ENCODE measurements at regions not wholly inside any gene's neighbourhood (a gene's known extent, or its start where the extent isn't known, plus 50 kb on each side); places are given as distances from the start of the nearest gene placed in this dataset.

DNA sequence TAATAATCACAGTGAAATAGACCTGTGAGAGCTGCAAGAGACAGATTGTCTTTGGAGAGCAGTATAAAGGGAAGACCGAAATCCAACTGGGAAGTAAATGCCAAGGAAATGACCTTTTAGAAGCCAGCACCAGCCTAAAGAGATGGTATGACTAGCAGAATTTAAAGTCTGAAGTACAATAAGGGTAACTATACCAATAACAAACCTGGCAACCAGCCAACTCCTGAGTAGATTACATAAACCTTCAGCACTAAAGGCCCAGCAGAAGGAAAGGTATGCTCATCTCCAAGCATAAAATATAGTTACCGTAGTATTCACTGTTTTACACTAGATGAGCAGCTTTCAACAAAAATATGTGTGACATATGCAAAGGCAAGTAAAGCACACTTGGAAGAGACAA, 155.1 kb upstream of the SATB1 start:
- no peak for DNase-seq
- 18 to 32% methylated on average over 2 of the region's 2 CpGs for WGBS, 2 donors
- Histone ChIP-seq H3K9me3 (no peaks in the 10 kb centered on the region), H3K4me1 (no peaks in the 10 kb centered on the region), H3K27ac (no peak overlapping the region), H3K27me3 (no peaks in the 10 kb centered on the region), H3K36me3 (no peaks in the 10 kb centered on the region), H3K4me3 (no peak overlapping the region)
- TF ChIP-seq EP300 (IDR thresholded peaks at IDR 0.05) (no peak), POLR2A (IDR thresholded peaks at IDR 0.05) (no peak), CTCF (IDR thresholded peaks at IDR 0.05) (no peak), POLR2AphosphoS5 (IDR thresholded peaks at IDR 0.05) (no peak)
- intact Hi-C loops (cut with DNase I): no loop called here

DNA sequence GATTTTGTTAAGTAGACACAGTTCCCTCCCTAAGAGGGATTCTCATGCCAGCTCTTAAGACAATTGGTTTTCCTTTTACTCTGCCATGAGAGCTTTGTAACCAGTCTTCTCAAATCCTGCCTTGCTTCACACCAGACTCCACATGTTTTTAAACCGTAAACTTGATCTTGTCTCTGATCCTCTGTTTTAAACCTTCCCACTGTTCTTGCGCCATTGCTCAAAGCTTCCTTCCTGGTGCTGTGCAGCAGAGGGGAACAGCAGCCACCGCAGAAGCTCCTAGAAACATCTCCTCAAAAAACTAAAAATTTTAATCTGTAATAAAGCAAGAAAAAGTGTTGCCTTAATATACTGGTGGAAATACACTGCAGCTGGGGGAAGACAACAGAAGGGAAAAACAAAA, 154.5 kb upstream of the SATB1 start:
- 37 to 42% methylated on average over 3 of the region's 3 CpGs for WGBS, 2 donors
- no peak for TF ChIP-seq POLR2AphosphoS5 (IDR thresholded peaks at IDR 0.05)
- TF ChIP-seq CTCF (IDR thresholded peaks at IDR 0.05): no peak
- TF ChIP-seq EP300 (IDR thresholded peaks at IDR 0.05): no peak
- TF ChIP-seq POLR2A (IDR thresholded peaks at IDR 0.05): no peak

GRCh38 chr3:18575573-18575972, 150.4 kb upstream of the SATB1 start:
- H3K27ac ChIP-seq: no peak overlapping the region
- intact Hi-C loops (cut with DNase I): no loop called here
- no peak overlapping the region for H3K4me3 ChIP-seq
- no peaks in the 10 kb centered on the region for H3K27me3 ChIP-seq
- no peak for DNase-seq
- no peaks in the 10 kb centered on the region for H3K4me1 ChIP-seq
- no peak for TF ChIP-seq CTCF (IDR thresholded peaks at IDR 0.05)
- no peak for TF ChIP-seq POLR2A (IDR thresholded peaks at IDR 0.05)
- no peak for TF ChIP-seq POLR2AphosphoS5 (IDR thresholded peaks at IDR 0.05)
- no peak for TF ChIP-seq EP300 (IDR thresholded peaks at IDR 0.05)
- WGBS, 2 donors: 81 to 89% methylated on average over 8 of the region's 8 CpGs
- no peaks in the 10 kb centered on the region for H3K9me3 ChIP-seq
- H3K36me3 ChIP-seq: no peaks in the 10 kb centered on the region

More for the DNA sequence above, 154.5 kb upstream of the SATB1 start:
- Histone ChIP-seq H3K9me3 (no peaks in the 10 kb centered on the region), H3K4me1 (no peaks in the 10 kb centered on the region), H3K27ac (no peak overlapping the region), H3K27me3 (no peaks in the 10 kb centered on the region), H3K36me3 (no peaks in the 10 kb centered on the region), H3K4me3 (no peak overlapping the region)
- DNase-seq: no peak
- intact Hi-C loops (cut with DNase I): no loop called here

- H3K9me3 ChIP-seq: no peaks in the 10 kb centered on the region
These were observed 147.7 kb upstream of the SATB1 start for GRCh38 chr3:18572809-18573208.

More at GRCh38 chr3:18572809-18573208, 147.7 kb upstream of the SATB1 start:
- no peak for TF ChIP-seq CTCF (IDR thresholded peaks at IDR 0.05)
- TF ChIP-seq POLR2AphosphoS5 (IDR thresholded peaks at IDR 0.05): no peak
- no peak for TF ChIP-seq POLR2A (IDR thresholded peaks at IDR 0.05)
- TF ChIP-seq EP300 (IDR thresholded peaks at IDR 0.05): no peak
- H3K4me1 ChIP-seq: no peaks in the 10 kb centered on the region
- intact Hi-C loops (cut with DNase I): no loop called here
- no peak overlapping the region for H3K4me3 ChIP-seq
- no peak for DNase-seq
- no peaks in the 10 kb centered on the region for H3K27me3 ChIP-seq
- H3K36me3 ChIP-seq: no peaks in the 10 kb centered on the region
- no peak overlapping the region for H3K27ac ChIP-seq

Measured in sigmoid colon (tissue), 6 donors.